ENCODE measurements at regions not wholly inside any gene's neighbourhood (a gene's known extent, or its start where the extent isn't known, plus 50 kb on each side); places are given as distances from the start of the nearest gene placed in this dataset.

GRCh38 chr4:3662516-3662915, 103.7 kb upstream of the ADRA2C start:
- in situ Hi-C loops (cut with MboI; ENCODE audit: low sequenced_read_pairs, unreplicated experiment), result no loop called here
- DNase-seq (ENCODE audit: low spot score), result no peak
- no peak for TF ChIP-seq CTCF (IDR thresholded peaks at IDR 0.05; ENCODE audit: borderline replicate concordance, control extremely low read depth, extremely low read depth, insufficient read depth, missing control alignments)

GRCh38 chr4:3661989-3662388, 104.2 kb upstream of the ADRA2C start:
- in situ Hi-C loops (cut with MboI; ENCODE audit: low sequenced_read_pairs, unreplicated experiment), result no loop called here
- no peak for DNase-seq (ENCODE audit: low spot score)
- TF ChIP-seq CTCF (IDR thresholded peaks at IDR 0.05; ENCODE audit: borderline replicate concordance, control extremely low read depth, extremely low read depth, insufficient read depth, missing control alignments), result no peak

- DNase-seq (ENCODE audit: low spot score), result no peak
- in situ Hi-C loops (cut with MboI; ENCODE audit: low sequenced_read_pairs, unreplicated experiment), result no loop called here
Observed at GRCh38 chr4:3660928-3661515, 105.2 kb upstream of the ADRA2C start.

GRCh38 chr4:3660086-3660927, 105.9 kb upstream of the ADRA2C start:
- no peak for DNase-seq (ENCODE audit: low spot score)
- no peak for TF ChIP-seq CTCF (IDR thresholded peaks at IDR 0.05; ENCODE audit: borderline replicate concordance, control extremely low read depth, extremely low read depth, insufficient read depth, missing control alignments)
- in situ Hi-C loops (cut with MboI; ENCODE audit: low sequenced_read_pairs, unreplicated experiment), result no loop called here

More at GRCh38 chr4:3660928-3661515, 105.2 kb upstream of the ADRA2C start:
- no peak for TF ChIP-seq CTCF (IDR thresholded peaks at IDR 0.05; ENCODE audit: borderline replicate concordance, control extremely low read depth, extremely low read depth, insufficient read depth, missing control alignments)

GRCh38 chr4:3659131-3659530, 107.1 kb upstream of the ADRA2C start:
- in situ Hi-C loops (cut with MboI; ENCODE audit: low sequenced_read_pairs, unreplicated experiment), result no loop called here
- no peak for TF ChIP-seq CTCF (IDR thresholded peaks at IDR 0.05; ENCODE audit: borderline replicate concordance, control extremely low read depth, extremely low read depth, insufficient read depth, missing control alignments)
- no peak for DNase-seq (ENCODE audit: low spot score)

GRCh38 chr4:3658530-3658913, 107.7 kb upstream of the ADRA2C start:
- no peak for DNase-seq (ENCODE audit: low spot score)
- in situ Hi-C loops (cut with MboI; ENCODE audit: low sequenced_read_pairs, unreplicated experiment), result no loop called here
- TF ChIP-seq CTCF (IDR thresholded peaks at IDR 0.05; ENCODE audit: borderline replicate concordance, control extremely low read depth, extremely low read depth, insufficient read depth, missing control alignments), result no peak

Data from GM13976 (cell line).